Left lung (tissue), 4 donors: ENCODE measurements at regions not wholly inside any gene's neighbourhood (a gene's known extent, or its start where the extent isn't known, plus 50 kb on each side); places are given as distances from the start of the nearest gene placed in this dataset.

ENCODE experiments used
- ATAC-seq: fragments of 200-7000 bp; cut with Tn5 transposase; one replicate; pipeline ENCODE4 v1.9.1; 2020; ENCODE audit warnings: moderate library complexity
- DNase-seq, 4 donors: peaks; one replicate each; pipeline ENCODE4 v3.0.0-alpha.2; 2013 to 2020
- H3K27ac ChIP-seq, 2 donors: fragments of 200-600 bp; sonication (generic) in 1 of 2; one replicate each; pipeline versions ENCODE4 v1.5.0 to v1.8.0; 2020 to 2021
- H3K27me3 ChIP-seq, 2 donors: fragments of 200-600 bp; sonication (generic) in 1 of 2; one replicate each; pipeline versions ENCODE4 v1.5.0 to v1.8.0; 2020 to 2021
- H3K36me3 ChIP-seq, 2 donors: fragments of 200-600 bp; sonication (generic) in 1 of 2; one replicate each; pipeline versions ENCODE4 v1.5.0 to v1.8.0; 2020 to 2021
- H3K4me1 ChIP-seq, 2 donors: fragments of 200-600 bp; one replicate each; pipeline ENCODE4 v1.8.0; 2021
- H3K4me3 ChIP-seq, 2 donors: fragments of 200-600 bp; sonication (generic) in 1 of 2; one replicate each; pipeline versions ENCODE4 v1.5.0 to v1.8.0; 2020 to 2021; ENCODE audit warnings: mild to moderate bottlenecking in 1 of 2
- H3K9me3 ChIP-seq, 2 donors: fragments of 200-600 bp; sonication (generic) in 1 of 2; one replicate each; pipeline versions ENCODE4 v1.5.0 to v1.8.0; 2020 to 2021
- intact Hi-C, 2 donors: fragments of 100-400 bp; cut with DNase I; formaldehyde crosslinking; loops; one replicate each; pipeline versions ENCODE4 v1.11.2 to v1.14.2; 2022
- TF ChIP-seq, protein P1 (sequence below), 2 donors: fragments of 200-600 bp; sonication (generic) in 1 of 2; IDR thresholded peaks; one replicate each; pipeline versions ENCODE4 v1.5.0 to v1.8.0; 2021; ENCODE audit warnings: antibody characterized with exemption in 2 of 2
- donor health status: DM: no; HTN: yes; CAD: no.
- donor health status: DM: no; HTN: no; CAD: no.

GRCh38 chr14:104513641-104514046 lies 65.9 kb upstream of the C14orf180 start:
- Histone ChIP-seq H3K4me3 (no peak overlapping the region), H3K27me3 (peaks cover 0 to 28% of the 10 kb centered on the region in 2 donors), H3K9me3 (peaks cover 0 to 11% of the 10 kb centered on the region in 2 donors), H3K36me3 (no peaks in the 10 kb centered on the region), H3K27ac (no peak overlapping the region), H3K4me1 (no peaks in the 10 kb centered on the region)
- no peak for ATAC-seq
- intact Hi-C loops, result no loop called here
- no peak for DNase-seq
- TF ChIP-seq, protein P1, sequence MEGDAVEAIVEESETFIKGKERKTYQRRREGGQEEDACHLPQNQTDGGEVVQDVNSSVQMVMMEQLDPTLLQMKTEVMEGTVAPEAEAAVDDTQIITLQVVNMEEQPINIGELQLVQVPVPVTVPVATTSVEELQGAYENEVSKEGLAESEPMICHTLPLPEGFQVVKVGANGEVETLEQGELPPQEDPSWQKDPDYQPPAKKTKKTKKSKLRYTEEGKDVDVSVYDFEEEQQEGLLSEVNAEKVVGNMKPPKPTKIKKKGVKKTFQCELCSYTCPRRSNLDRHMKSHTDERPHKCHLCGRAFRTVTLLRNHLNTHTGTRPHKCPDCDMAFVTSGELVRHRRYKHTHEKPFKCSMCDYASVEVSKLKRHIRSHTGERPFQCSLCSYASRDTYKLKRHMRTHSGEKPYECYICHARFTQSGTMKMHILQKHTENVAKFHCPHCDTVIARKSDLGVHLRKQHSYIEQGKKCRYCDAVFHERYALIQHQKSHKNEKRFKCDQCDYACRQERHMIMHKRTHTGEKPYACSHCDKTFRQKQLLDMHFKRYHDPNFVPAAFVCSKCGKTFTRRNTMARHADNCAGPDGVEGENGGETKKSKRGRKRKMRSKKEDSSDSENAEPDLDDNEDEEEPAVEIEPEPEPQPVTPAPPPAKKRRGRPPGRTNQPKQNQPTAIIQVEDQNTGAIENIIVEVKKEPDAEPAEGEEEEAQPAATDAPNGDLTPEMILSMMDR (IDR thresholded peaks at IDR 0.05), result no peak

GRCh38 chr14:104514156-104514848 lies 65.3 kb upstream of the C14orf180 start:
- ATAC-seq, result no peak
- intact Hi-C loops, result no loop called here
- TF ChIP-seq, protein P1 (IDR thresholded peaks at IDR 0.05), result no peak

GRCh38 chr14:104515059-104515810 lies 64.3 kb upstream of the C14orf180 start:
- no peaks in the 10 kb centered on the region for H3K4me1 ChIP-seq
- no peak overlapping the region for H3K4me3 ChIP-seq
- intact Hi-C loops, result no loop called here
- H3K27ac ChIP-seq, result no peak overlapping the region
- peaks cover 0 to 11% of the 10 kb centered on the region in 2 donors for H3K9me3 ChIP-seq
- no peaks in the 10 kb centered on the region for H3K36me3 ChIP-seq
- H3K27me3 ChIP-seq, result peaks cover 0 to 28% of the 10 kb centered on the region in 2 donors
- TF ChIP-seq, protein P1 (IDR thresholded peaks at IDR 0.05), result no peak
- no peak for DNase-seq
- no peak for ATAC-seq

More at GRCh38 chr14:104514156-104514848, 65.3 kb upstream of the C14orf180 start:
- no peak for DNase-seq
- H3K9me3 ChIP-seq, result peaks cover 0 to 11% of the 10 kb centered on the region in 2 donors
- H3K27me3 ChIP-seq, result peaks cover 0 to 28% of the 10 kb centered on the region in 2 donors
- no peaks in the 10 kb centered on the region for H3K4me1 ChIP-seq
- H3K36me3 ChIP-seq, result no peaks in the 10 kb centered on the region
- H3K27ac ChIP-seq, result no peak overlapping the region
- H3K4me3 ChIP-seq, result no peak overlapping the region

DNA sequence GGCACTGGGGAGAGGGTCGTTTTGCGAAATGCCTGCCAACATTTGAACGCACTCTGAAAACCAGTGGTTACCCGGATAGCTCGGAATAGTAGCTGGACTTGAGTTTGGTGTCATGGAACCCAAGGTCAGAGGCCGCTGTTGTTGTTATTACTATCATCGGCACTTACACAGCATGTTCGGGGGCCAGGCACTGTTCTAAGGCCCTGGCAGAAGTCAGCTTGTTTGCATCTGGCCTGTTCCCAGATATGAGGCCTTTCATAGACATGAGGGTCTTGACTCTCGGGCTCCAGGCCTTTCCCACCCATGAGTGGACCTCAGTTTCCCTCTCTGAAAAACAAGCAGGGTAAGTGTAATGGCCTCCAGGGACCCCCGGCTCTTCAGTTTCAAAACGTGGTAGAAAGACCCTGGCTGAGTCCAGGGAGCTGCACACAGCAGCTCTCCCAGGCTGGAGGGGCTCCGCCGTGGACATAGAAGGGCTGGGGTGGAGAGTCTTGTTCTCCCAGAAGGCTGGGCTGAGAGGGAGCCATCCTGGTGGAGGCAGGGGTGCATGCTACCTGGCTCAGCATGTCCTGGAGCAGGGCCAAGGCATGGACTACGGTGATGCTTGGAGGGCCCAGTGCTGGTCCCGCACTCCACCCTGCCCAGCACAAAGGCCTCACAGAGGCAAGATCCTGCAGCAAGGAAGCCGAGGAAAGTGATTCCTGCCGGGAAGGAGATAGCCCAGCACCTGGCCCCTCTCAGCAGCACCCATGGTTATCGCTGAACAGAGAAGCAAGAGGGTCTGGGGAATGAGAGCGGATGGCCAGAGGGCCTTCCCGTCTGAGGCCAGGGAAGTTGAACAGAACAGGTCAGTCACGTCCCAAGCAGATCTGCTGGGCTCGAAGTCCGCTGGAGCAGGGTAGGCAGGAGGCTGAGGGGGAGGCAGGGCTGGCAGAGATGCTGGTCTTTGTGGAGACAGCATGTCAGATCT lies 63.5 kb upstream of the C14orf180 start:
- Histone ChIP-seq H3K9me3 (peaks cover 0 to 11% of the 10 kb centered on the region in 2 donors), H3K36me3 (no peaks in the 10 kb centered on the region), H3K27me3 (peaks cover 0 to 25% of the 10 kb centered on the region in 2 donors), H3K4me3 (no peak overlapping the region), H3K4me1 (no peaks in the 10 kb centered on the region), H3K27ac (no peak overlapping the region)
- TF ChIP-seq, protein P1 (IDR thresholded peaks at IDR 0.05), result no peak
- DNase-seq (no peak), ATAC-seq (no peak)
- intact Hi-C loops, result no loop called here
